ENCODE measurements at regions not wholly inside any gene's neighbourhood (a gene's known extent, or its start where the extent isn't known, plus 50 kb on each side); places are given as distances from the start of the nearest gene placed in this dataset.

GRCh38 chr12:62098132-62098531 is 162.1 kb upstream of the USP15 start:
- TF ChIP-seq CTCF (IDR thresholded peaks at IDR 0.05) (no peak), POLR2A (IDR thresholded peaks at IDR 0.05) (no peak)
